ENCODE measurements at regions not wholly inside any gene's neighbourhood (a gene's known extent, or its start where the extent isn't known, plus 50 kb on each side); places are given as distances from the start of the nearest gene placed in this dataset.

- DNase-seq: no peak
- Mint-ChIP-seq H3K27me3 (no peaks in the 10 kb centered on the region), H3K4me1 (no peaks in the 10 kb centered on the region), H3K9me3 (peaks cover 13% of the 10 kb centered on the region in 2 donors), H3K4me3 (no peak overlapping the region), H3K36me3 (no peaks in the 10 kb centered on the region), H3K27ac (no peak overlapping the region)
- no peak for ATAC-seq (replicated peaks)
These were observed 104.6 kb downstream of the AMY1C start for GRCh38 chr1:103854279-103854678.

- Mint-ChIP-seq H3K27ac (no peak overlapping the region), H3K4me1 (no peaks in the 10 kb centered on the region), H3K4me3 (no peak overlapping the region), H3K9me3 (peaks cover 4 to 6% of the 10 kb centered on the region in 2 donors), H3K27me3 (no peaks in the 10 kb centered on the region), H3K36me3 (no peaks in the 10 kb centered on the region)
- no peak for DNase-seq
- no peak for ATAC-seq (replicated peaks)
These were observed 110.0 kb downstream of the AMY1C start for GRCh38 chr1:103859721-103860120.

- Mint-ChIP-seq H3K4me3 (no peak overlapping the region), H3K9me3 (peaks cover 6 to 10% of the 10 kb centered on the region in 2 donors), H3K36me3 (no peaks in the 10 kb centered on the region), H3K27ac (no peak overlapping the region), H3K27me3 (no peaks in the 10 kb centered on the region), H3K4me1 (no peaks in the 10 kb centered on the region)
- ATAC-seq (replicated peaks) (no peak), DNase-seq (no peak)
These were observed 149.1 kb downstream of the AMY1C start for GRCh38 chr1:103898576-103899345.

- Mint-ChIP-seq H3K9me3 (peaks cover 7 to 10% of the 10 kb centered on the region in 2 donors), H3K4me1 (no peaks in the 10 kb centered on the region), H3K27ac (no peak overlapping the region), H3K4me3 (no peak overlapping the region), H3K36me3 (no peaks in the 10 kb centered on the region), H3K27me3 (no peaks in the 10 kb centered on the region)
- ATAC-seq (replicated peaks) (no peak), DNase-seq (no peak)
These were observed 150.3 kb downstream of the AMY1C start for GRCh38 chr1:103900005-103900404.

- H3K27ac Mint-ChIP-seq: no peak overlapping the region
- no peak for DNase-seq
- H3K4me1 Mint-ChIP-seq: no peaks in the 10 kb centered on the region
- H3K4me3 Mint-ChIP-seq: no peak overlapping the region
- ATAC-seq (replicated peaks): no peak
- H3K9me3 Mint-ChIP-seq: peaks cover 7 to 10% of the 10 kb centered on the region in 2 donors
- H3K27me3 Mint-ChIP-seq: no peaks in the 10 kb centered on the region
- H3K36me3 Mint-ChIP-seq: no peaks in the 10 kb centered on the region
These were observed 151.4 kb downstream of the AMY1C start for GRCh38 chr1:103901072-103901471.

- Mint-ChIP-seq H3K27me3 (no peaks in the 10 kb centered on the region), H3K36me3 (no peaks in the 10 kb centered on the region), H3K9me3 (peaks cover 5 to 10% of the 10 kb centered on the region in 2 donors), H3K4me1 (no peaks in the 10 kb centered on the region), H3K4me3 (no peak overlapping the region), H3K27ac (no peak overlapping the region)
- DNase-seq (no peak), ATAC-seq (replicated peaks) (no peak)
These were observed 155.7 kb downstream of the AMY1C start for GRCh38 chr1:103905363-103905762.

GRCh38 chr1:103911450-103911849 lies 161.8 kb downstream of the AMY1C start:
- no peaks in the 10 kb centered on the region for H3K27me3 Mint-ChIP-seq
- DNase-seq: no peak
- H3K9me3 Mint-ChIP-seq: peaks cover 0 to 6% of the 10 kb centered on the region in 2 donors
- H3K4me1 Mint-ChIP-seq: no peaks in the 10 kb centered on the region
- ATAC-seq (replicated peaks): no peak
- H3K4me3 Mint-ChIP-seq: no peak overlapping the region
- no peak overlapping the region for H3K27ac Mint-ChIP-seq
- no peaks in the 10 kb centered on the region for H3K36me3 Mint-ChIP-seq

GRCh38 chr1:103917795-103918194 lies 168.1 kb downstream of the AMY1C start:
- DNase-seq: no peak
- ATAC-seq (replicated peaks): no peak

GRCh38 chr1:103931891-103932290 lies 182.2 kb downstream of the AMY1C start:
- Mint-ChIP-seq H3K4me1 (no peaks in the 10 kb centered on the region), H3K36me3 (no peaks in the 10 kb centered on the region), H3K9me3 (peaks cover 4 to 5% of the 10 kb centered on the region in 2 donors), H3K27me3 (no peaks in the 10 kb centered on the region), H3K4me3 (no peak overlapping the region), H3K27ac (no peak overlapping the region)
- DNase-seq (no peak), ATAC-seq (replicated peaks) (no peak)

More at GRCh38 chr1:103917795-103918194, 168.1 kb downstream of the AMY1C start:
- Mint-ChIP-seq H3K27ac (no peak overlapping the region), H3K9me3 (peaks cover 0 to 6% of the 10 kb centered on the region in 2 donors), H3K36me3 (no peaks in the 10 kb centered on the region), H3K4me3 (no peak overlapping the region), H3K27me3 (no peaks in the 10 kb centered on the region), H3K4me1 (no peaks in the 10 kb centered on the region)

GRCh38 chr1:103937763-103938357 lies 188.2 kb downstream of the AMY1C start:
- H3K36me3 Mint-ChIP-seq: no peaks in the 10 kb centered on the region
- DNase-seq: no peak

GRCh38 chr1:103941086-103941485 lies 191.4 kb downstream of the AMY1C start:
- DNase-seq: no peak
- Mint-ChIP-seq H3K27ac (no peak overlapping the region), H3K36me3 (no peaks in the 10 kb centered on the region), H3K9me3 (no peaks in the 10 kb centered on the region), H3K27me3 (no peaks in the 10 kb centered on the region), H3K4me1 (no peaks in the 10 kb centered on the region), H3K4me3 (no peak overlapping the region)
- no peak for ATAC-seq (replicated peaks)

More at GRCh38 chr1:103937763-103938357, 188.2 kb downstream of the AMY1C start:
- Mint-ChIP-seq H3K9me3 (peaks cover 0 to 2% of the 10 kb centered on the region in 2 donors), H3K27me3 (no peaks in the 10 kb centered on the region), H3K4me1 (no peaks in the 10 kb centered on the region), H3K4me3 (peak overlapping the region; percentile 12 to 22), H3K27ac (peak overlapping the region; percentile 65)
- ATAC-seq (replicated peaks): peak in 1 of 2 donors; percentile 67

- no peak overlapping the region for H3K27ac Mint-ChIP-seq
- no peak overlapping the region for H3K4me3 Mint-ChIP-seq
- H3K36me3 Mint-ChIP-seq: no peaks in the 10 kb centered on the region
- no peaks in the 10 kb centered on the region for H3K4me1 Mint-ChIP-seq
- H3K9me3 Mint-ChIP-seq: no peaks in the 10 kb centered on the region
- DNase-seq: no peak
- no peak for ATAC-seq (replicated peaks)
- no peaks in the 10 kb centered on the region for H3K27me3 Mint-ChIP-seq
These were observed 192.3 kb downstream of the AMY1C start for GRCh38 chr1:103942029-103942428.

- no peak overlapping the region for H3K4me3 Mint-ChIP-seq
- ATAC-seq (replicated peaks): no peak
- H3K4me1 Mint-ChIP-seq: no peaks in the 10 kb centered on the region
- H3K9me3 Mint-ChIP-seq: no peaks in the 10 kb centered on the region
- no peaks in the 10 kb centered on the region for H3K36me3 Mint-ChIP-seq
- no peak overlapping the region for H3K27ac Mint-ChIP-seq
- H3K27me3 Mint-ChIP-seq: no peaks in the 10 kb centered on the region
- DNase-seq: no peak
These were observed 196.1 kb downstream of the AMY1C start for GRCh38 chr1:103945774-103946173.

- H3K4me1 Mint-ChIP-seq: no peaks in the 10 kb centered on the region
- H3K9me3 Mint-ChIP-seq: peaks cover 0 to 2% of the 10 kb centered on the region in 2 donors
These were observed 198.8 kb downstream of the AMY1C start for GRCh38 chr1:103948526-103948925.

GRCh38 chr1:103949779-103950178 lies 200.1 kb downstream of the AMY1C start:
- Mint-ChIP-seq H3K27me3 (no peaks in the 10 kb centered on the region), H3K27ac (no peak overlapping the region), H3K4me3 (no peak overlapping the region), H3K36me3 (no peaks in the 10 kb centered on the region), H3K9me3 (peaks cover 0 to 2% of the 10 kb centered on the region in 2 donors), H3K4me1 (no peaks in the 10 kb centered on the region)
- DNase-seq (no peak), ATAC-seq (replicated peaks) (no peak)

More at GRCh38 chr1:103948526-103948925, 198.8 kb downstream of the AMY1C start:
- no peak for ATAC-seq (replicated peaks)
- no peak overlapping the region for H3K27ac Mint-ChIP-seq
- H3K4me3 Mint-ChIP-seq: no peak overlapping the region
- DNase-seq: no peak
- no peaks in the 10 kb centered on the region for H3K27me3 Mint-ChIP-seq
- no peaks in the 10 kb centered on the region for H3K36me3 Mint-ChIP-seq

All from stimulated activated naive B cell treated with anti-CD40 and anti-IgM and Interleukin-4, amounts not matched to agents 10 μg/mL and 1 μg/mL and 100 μg/mL, for 72 hours (primary cell).